ENCODE measurements at regions not wholly inside any gene's neighbourhood (a gene's known extent, or its start where the extent isn't known, plus 50 kb on each side); places are given as distances from the start of the nearest gene placed in this dataset.

DNA sequence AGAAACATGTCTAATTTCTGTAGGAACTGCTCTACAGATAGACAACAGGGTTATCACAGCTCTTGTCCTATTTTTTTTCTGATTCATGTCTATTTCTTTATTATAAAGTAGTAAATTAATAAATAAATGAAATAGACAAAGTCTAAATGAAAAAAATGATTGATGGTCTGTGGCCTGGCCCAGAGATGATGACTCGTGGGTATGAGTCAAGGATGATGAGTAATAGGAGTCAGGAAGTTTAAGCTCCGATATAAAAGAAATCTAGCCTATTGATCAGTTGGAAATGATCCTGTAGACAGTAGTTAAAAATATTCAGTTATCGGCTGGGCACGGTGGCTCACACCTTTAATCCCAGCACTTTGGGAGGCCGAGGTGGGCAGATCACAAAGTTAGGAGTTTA is 90.6 kb upstream of the RTL1 start:
- TF ChIP-seq, protein P1, sequence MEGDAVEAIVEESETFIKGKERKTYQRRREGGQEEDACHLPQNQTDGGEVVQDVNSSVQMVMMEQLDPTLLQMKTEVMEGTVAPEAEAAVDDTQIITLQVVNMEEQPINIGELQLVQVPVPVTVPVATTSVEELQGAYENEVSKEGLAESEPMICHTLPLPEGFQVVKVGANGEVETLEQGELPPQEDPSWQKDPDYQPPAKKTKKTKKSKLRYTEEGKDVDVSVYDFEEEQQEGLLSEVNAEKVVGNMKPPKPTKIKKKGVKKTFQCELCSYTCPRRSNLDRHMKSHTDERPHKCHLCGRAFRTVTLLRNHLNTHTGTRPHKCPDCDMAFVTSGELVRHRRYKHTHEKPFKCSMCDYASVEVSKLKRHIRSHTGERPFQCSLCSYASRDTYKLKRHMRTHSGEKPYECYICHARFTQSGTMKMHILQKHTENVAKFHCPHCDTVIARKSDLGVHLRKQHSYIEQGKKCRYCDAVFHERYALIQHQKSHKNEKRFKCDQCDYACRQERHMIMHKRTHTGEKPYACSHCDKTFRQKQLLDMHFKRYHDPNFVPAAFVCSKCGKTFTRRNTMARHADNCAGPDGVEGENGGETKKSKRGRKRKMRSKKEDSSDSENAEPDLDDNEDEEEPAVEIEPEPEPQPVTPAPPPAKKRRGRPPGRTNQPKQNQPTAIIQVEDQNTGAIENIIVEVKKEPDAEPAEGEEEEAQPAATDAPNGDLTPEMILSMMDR (IDR thresholded peaks at IDR 0.05; ENCODE audit: insufficient read depth, low read length, missing control alignments) = no peak
- POLR2A ChIA-PET = no interaction called here
- no peak overlapping the region for H3K4me3 ChIP-seq (ENCODE audit: low read depth, low read length)
- DNase-seq (ENCODE audit: low read depth, low spot score) = no peak
- CTCF ChIA-PET = interaction anchor here (0.9 kb wide), 1 partner anchor 10 kb away, joined by 3 read pairs; no protein-coding TSS in a partner anchor

DNA sequence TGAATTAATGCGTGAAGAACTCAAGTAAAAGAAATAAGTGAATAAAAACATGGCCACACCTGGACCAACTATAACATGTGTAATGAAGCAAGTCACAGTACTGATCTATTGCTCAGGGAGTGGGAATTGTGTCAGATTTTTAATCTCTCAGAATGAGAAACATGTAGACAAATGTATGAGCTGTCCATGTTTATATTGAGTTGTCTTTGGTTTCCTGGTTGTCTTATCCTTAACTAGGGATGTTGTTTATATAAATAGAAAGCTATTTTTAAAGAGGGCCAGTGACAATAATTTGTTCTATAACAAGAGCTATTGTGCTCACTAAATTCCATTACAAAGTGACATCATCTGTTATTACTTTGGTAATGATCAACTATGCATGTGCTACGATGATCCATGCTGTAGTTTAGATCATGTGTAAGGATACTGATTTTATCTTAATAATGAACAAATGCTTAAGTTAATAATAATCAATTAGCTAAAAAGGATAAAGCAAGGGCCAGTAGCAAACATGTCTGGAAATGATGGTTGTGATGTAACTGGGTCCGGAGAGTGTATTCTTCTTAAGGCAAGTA is 91.3 kb upstream of the RTL1 start:
- DNase-seq (ENCODE audit: low read depth, low spot score) = no peak
- ChIA-PET CTCF (no interaction called here), POLR2A (no interaction called here)
- TF ChIP-seq, protein P1 (IDR thresholded peaks at IDR 0.05; ENCODE audit: insufficient read depth, low read length, missing control alignments) = no peak
- H3K4me3 ChIP-seq (ENCODE audit: low read depth, low read length) = no peak overlapping the region

DNA sequence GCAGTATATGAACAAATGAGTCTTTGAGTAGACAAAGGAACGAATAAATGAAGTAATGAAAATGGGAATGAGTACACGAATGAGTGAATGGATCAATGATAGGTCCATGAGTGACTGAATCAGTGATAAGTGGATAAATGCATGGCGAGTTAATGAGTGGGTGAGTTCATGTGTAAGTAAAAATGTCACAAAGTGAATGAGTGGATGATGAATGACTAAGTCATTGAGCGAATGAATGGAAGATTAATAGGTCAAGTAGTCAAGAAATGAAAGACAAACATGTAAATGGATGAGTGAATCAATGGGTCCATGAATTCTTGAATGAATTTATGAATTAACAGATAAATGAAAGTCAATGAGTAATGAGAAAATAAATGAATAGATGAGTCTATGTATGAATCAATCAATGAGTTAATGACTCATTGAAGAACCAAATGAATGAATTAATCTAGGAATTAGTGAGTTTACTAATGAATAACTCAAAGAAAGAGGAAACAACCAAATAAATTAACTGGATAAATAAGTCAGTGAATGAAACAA is 97.3 kb upstream of the RTL1 start:
- ChIA-PET POLR2A (no interaction called here), CTCF (no interaction called here)
- DNase-seq (ENCODE audit: low read depth, low spot score) = no peak
- no peak overlapping the region for H3K4me3 ChIP-seq (ENCODE audit: low read depth, low read length)
- TF ChIP-seq, protein P1 (IDR thresholded peaks at IDR 0.05; ENCODE audit: insufficient read depth, low read length, missing control alignments) = no peak

DNA sequence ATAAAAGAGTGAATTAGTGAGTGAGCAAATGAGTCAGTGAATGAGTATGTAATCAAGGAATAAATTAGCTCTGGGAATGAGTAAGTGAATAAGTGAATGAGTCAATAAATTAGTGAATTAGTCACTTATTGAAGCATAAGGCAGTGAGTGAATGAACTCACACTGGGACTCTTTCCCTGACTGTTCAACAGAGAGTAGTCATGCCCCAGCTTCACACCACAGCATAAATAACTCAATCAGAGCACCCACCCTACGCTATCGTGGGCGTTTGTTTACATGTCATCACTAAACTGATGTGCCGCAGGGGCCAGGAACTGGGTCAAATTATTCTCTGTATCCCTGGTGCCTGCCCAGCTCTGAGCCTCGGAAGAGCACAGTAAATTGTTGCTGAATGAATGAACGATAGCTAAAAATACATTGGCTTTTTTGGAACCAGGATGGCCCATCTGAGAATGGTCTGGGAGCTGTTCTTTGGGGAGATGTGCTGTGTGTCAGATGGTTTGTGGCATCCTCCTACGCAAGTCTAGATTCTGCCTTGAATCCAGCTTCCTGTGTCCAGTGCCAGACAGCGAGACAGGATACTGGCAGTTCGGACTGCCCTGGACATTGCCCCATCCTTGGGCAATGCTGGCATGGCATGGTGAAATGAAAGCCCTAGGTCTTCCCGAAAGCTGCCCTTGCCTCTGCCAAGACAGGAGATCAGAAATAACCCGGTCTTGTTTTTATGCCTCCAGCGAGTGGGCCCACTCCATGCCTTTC is 98.0 kb upstream of the RTL1 start:
- no peak for DNase-seq (ENCODE audit: low read depth, low spot score)
- no peak overlapping the region for H3K4me3 ChIP-seq (ENCODE audit: low read depth, low read length)
- POLR2A ChIA-PET = no interaction called here
- TF ChIP-seq, protein P1 (IDR thresholded peaks at IDR 0.05; ENCODE audit: insufficient read depth, low read length, missing control alignments) = no peak
- CTCF ChIA-PET = no interaction called here

DNA sequence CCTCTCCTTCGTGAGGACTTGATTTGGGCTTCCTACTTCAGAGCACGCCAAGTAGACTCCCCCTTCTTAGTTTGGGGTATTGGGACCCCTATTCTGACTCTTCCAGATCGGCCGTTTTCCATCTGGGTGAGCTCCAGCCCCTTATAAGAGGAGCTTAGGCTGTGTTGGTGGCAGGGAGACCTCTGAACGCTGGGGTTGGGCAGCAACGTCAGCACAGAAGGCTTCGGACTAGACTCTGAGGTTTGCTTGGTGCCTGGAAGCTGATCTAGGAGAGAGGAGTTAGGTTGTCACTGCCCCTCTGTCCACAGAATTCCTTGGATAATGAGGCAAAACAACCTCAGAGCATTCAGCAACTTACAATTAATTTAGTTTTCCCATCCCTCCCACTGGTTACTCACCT is 99.2 kb upstream of the RTL1 start:
- no peak for DNase-seq (ENCODE audit: low read depth, low spot score)
- ChIA-PET POLR2A (no interaction called here), CTCF (no interaction called here)
- no peak overlapping the region for H3K4me3 ChIP-seq (ENCODE audit: low read depth, low read length)
- TF ChIP-seq, protein P1 (IDR thresholded peaks at IDR 0.05; ENCODE audit: insufficient read depth, low read length, missing control alignments) = no peak

DNA sequence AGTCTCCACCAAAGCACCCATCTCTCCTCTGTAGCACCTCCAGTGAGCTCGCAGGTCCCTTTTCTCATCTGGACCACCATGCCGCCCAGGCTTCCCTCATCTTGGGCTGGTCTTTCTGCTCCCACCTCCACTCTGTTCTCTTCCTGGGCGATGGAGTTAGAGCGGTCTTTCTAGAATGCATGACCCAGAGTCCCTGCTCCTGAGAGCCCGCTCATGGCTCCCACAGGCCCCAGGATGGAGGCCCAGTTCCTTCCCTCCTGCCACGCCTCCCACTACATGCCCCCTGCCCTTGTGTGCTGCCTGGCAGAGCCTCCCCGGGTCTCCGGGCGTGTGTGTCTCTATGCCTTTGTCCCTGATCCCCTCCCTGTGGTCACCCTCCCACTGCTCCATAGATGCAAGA is 100.7 kb upstream of the RTL1 start:
- ChIA-PET POLR2A (no interaction called here), CTCF (no interaction called here)
- TF ChIP-seq, protein P1 (IDR thresholded peaks at IDR 0.05; ENCODE audit: insufficient read depth, low read length, missing control alignments) = no peak
- no peak overlapping the region for H3K4me3 ChIP-seq (ENCODE audit: low read depth, low read length)
- no peak for DNase-seq (ENCODE audit: low read depth, low spot score)

All from AG04449 (cell line).